HG03521 (cell line): ENCODE measurements at regions not wholly inside any gene's neighbourhood (a gene's known extent, or its start where the extent isn't known, plus 50 kb on each side); places are given as distances from the start of the nearest gene placed in this dataset.
"Not testable (repeated sequence)": the region's sequence is repeated elsewhere in the genome, so short reads cannot be mapped to it uniquely, and the experiment has no call there.

Source experiments
- ATAC-seq: cut with Tn5 transposase; IDR thresholded peaks from one replicate; pipeline ENCODE4 v1.9.1; 2021; ENCODE audit warnings: mild to moderate bottlenecking, moderate library complexity; ENCODE audit not compliant: unreplicated experiment

DNA sequence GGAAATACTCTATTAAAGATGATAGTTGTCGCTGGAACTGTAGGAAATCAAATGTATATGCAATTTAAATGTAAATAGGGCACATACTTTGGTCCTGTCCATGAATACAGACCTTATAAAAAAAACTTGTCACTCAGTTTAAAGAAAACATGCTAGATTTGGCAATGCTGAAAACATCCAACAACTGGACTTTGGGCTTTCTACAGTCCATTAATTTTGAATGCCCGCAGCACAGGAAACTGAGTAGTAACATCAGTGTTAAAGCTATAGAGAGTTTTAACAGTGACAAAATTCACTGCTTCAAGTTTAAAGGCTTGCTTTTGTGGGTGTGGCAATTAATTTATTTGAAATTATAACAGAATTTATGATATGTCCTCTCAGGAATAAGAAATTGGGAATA lies 578.4 kb downstream of the TRIML1 start:
- no peak for ATAC-seq

DNA sequence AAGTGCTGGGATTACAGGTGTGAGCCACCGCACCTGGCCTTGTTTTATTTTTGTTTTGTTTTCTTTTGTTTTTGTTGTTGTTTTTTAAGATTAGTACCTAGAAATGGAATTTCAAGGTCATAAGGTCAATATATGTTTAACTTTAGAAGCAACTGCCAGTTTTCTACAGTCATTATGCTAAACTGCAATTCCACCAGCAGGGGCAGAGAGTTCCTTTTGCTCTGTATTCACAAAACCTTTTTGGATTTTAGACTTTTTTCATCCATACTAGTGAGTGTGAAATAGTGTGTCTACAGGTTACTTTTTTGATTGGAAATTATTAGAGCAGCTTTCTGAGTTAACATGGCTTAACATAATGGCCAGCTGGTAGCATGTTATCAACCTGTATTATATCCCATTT lies 580.6 kb downstream of the TRIML1 start:
- ATAC-seq = no peak

DNA sequence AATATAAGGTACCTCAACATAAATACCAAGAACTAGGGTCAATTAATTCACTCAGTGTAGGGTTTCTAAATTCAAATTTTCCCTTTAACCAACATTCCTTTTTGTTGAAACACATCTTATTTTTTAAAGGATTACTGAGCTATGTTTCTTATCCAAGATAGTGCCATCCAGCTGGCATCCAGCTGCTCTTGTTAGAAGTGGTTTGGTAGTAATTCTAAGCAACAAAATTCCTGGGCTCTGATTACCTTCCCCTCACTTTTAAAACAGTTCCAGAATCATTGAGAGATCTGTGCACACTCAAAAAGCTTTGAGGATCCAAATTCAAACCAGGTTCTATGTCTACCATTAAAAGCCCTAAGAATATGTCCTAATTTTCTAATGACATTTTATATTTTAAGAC lies 583.7 kb downstream of the TRIML1 start:
- no peak for ATAC-seq

DNA sequence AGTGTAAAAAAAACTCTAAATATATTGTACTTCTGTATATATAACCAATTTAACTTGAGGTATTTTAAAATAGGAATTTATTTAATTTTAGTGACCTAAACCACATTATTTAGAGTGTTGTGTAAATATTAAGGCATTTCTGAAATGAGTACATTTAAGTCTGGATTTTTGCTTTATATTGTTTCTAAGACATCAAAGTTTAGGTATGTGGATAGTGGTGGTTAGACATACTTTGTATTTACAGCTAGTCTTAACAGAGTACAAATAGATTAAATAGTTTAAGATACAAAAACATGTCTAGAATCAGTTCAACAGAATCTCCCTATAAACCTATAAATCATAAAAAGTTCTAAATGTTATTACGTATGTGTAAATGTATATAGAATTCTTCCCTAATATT lies 588.5 kb downstream of the TRIML1 start:
- no peak for ATAC-seq

DNA sequence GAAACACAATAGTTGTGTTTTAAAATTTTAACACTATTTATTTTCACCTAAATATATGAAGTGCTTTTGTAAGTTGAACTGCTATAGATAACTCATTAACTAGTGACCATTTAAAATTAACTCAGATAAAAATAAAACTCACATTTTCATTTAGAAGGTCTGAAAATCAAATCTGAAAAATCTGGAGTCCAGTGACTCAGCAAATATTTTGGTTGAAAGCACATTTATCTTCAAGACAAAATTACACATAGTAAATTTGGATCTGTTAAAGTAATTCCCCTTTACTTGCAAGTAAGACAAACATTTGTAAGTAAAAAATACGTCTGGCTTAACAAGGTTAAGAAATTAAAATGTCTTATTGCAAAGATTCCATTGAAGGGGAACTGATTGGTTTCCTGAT lies 589.1 kb downstream of the TRIML1 start:
- ATAC-seq = no peak

DNA sequence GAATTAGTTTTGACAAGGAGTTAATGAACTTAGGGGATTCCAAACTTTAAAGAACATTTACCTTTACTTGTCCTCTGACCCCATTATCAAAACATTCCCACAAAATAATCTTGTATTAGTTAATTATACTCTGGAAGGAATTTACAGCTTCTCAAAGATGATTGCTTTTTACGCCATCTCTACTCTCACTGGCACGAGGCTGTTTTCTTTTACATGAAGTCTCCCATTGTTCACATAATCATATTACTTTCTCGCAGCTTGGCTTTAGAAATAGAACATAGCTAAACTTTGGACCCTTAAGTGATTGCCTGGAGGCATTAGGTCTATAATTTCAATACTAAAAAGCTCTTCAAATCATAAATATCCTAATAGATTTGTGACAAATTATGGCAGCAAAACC lies 592.9 kb downstream of the TRIML1 start:
- no peak for ATAC-seq

DNA sequence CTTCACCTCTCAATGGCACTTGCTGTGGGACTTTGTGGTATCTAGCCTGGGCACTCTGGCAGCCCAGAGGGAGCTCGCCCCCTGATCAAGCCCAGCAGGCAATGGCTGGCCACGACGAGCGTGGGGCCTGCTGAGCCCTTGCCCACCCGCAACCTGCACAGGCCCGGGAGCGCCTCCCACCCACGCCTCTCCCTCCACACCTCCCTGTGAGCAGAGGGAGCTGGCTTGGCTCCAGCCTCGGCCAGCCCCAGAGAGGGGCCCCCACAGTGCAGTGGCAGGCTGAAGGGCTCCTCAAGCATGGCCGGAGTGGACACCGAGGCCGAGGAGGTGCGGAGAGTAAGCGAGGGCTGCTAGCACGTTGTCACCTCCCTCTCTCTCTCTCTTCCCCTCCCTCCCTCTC lies 595.8 kb downstream of the TRIML1 start:
- ATAC-seq = no peak

DNA sequence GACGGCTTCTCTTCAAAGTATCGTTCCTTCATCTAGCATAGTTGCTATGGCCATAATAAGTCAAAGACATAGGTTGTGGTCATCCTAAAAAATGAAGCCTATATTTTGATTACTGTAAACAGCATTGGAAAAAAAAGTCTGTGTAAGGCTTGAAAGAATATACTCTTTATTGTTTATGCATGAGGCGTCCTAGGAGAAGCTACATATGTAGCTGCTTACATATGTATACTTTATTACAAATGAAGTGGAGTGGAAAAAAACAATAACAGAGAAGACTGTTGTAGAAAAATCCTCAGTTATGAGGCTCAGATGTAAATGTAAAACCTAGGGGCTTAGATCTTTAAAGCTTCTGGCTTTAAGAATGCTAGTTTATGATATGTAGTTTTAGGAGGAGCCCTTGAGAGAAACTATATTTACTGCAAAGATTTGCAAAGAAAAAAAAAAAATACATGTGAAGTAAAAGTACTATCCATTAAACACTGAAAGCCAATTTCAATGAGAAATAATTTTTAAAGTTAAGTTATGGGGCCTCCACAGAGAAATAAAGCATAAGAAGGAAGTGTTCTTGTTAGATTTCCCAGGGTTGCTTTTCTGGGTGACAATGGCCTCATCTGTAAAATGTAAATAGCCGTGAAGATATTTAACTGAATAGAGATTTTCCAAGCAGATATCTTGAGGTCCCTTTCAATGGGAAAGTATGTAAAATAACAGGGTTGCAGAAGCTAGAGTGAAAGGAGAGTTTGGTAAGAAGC lies 598.2 kb downstream of the TRIML1 start:
- no peak for ATAC-seq

DNA sequence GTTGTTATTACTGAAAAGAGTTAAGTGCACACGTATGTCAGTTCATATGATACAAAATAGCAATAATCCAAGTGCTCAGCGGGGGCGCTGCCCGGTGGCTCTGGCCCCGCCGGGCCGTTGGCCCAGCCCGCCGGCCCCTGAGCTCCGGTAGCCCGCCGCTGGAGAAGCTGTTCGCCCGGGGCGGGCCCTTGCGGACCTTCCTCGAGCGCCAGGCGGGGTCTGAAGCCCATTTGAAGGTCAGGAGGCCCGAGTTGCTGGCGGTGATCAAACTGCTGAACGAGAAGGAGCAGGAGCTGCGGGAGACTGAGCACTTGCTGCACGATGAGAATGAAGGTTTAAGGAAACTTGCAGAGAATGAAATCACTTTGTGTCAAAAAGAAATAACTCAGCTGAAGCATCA lies 599.0 kb downstream of the TRIML1 start:
- ATAC-seq = not testable (repeated sequence)

DNA sequence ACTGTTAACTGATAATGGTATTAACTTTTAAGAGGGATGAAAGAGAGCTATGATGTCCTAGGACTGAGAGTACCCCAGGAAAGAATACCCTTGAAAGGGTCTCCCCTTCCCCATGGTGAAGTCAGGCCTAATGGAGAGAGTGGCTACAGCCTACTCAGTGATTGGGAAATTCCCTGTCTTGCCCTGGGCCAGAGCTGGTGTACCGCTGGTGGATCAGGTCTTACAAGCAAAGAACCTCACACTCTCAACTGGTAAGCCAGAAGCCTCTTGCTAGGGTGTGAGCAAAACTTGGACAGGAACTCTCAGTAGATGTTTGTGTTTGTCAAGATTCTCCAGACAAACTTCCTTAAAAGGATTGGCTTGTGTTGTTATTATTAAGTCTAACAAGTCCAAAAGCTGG lies 600.9 kb downstream of the TRIML1 start:
- not testable (repeated sequence) for ATAC-seq

DNA sequence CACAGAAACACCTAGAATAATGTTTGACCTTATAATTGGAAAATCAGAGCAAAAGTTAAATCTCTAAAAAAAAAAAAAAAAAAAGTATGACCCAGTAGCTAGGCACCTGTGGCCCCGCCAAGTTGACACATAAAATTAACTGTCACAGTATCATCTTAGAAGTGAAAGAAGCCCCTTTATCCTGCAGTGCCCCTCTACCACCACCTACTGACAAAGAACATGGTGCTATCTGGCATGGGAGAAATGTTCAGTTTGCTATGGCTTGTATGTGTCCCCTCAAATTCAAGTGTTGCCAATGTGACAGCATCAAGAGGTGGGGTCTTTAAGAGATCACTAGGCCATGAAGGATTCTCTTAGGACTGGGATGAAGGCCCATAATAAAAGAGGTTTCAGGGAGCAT lies 601.5 kb downstream of the TRIML1 start:
- not testable (repeated sequence) for ATAC-seq

DNA sequence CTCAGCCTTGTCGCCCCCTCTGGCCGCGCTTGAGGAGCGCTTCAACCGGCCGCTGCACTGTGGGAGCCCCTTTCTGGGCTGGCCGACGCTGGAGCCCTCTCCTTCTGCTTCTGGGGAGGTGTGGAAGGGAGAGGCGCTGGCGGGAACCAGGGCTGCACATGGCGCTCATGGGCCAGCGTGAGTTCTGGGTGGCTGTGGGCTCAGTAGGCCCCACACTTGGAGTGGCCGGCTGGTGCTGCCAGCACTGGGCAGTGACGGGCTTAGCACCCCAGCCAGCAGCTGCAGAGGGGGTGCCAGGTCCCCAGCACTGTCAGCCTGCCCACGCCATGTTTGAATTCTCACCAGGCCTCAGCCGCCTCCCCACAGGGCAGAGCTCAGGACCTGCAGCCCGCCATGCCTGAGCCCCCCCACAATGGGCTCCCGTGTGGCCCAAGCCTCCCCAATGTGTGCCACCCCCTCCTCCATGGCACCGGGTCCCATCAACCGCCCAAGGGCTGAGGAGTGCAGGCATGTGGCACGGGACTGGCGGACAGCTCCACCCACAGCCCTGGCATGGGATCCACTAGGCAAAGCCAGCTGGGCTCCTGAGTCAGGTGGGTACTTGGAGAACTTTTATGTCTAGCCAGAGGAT lies 615.2 kb downstream of the TRIML1 start:
- ATAC-seq = no peak

DNA sequence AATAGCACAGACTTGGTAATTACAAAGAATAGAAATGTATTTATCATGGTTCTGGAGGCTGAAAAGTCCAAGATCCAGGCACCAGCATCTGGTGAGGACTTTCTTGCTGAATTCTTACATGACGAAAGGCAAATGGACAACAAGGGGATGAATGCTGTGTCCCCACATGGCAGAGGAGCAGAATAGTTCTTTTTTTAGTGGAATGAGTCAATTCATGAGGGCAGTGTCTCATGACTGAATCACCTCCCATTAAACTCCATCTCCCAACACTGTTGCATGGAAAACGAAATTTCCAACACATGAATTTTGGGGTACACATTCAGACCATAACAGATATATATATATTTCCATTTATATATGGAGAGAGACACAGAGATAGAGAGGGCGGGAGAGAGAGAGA lies 628.3 kb downstream of the TRIML1 start:
- ATAC-seq = no peak

DNA sequence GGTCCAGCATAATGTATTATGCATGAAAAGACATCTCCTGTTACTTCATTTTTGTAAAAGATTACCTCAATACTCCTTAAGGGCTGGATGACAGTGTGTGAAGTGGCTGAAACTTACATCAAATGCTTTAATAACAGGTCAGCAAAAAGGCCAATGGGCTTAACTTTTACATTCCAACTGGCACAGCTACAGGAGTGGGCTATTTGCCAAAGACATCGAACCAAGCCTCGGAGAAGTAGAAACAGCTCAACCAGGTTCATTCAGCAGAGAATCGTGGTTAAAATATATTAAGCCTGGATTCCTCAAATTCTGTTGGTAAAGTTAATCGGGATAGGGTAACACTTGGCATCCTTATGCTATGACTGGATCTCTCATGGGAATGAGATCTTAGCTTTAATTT lies 639.7 kb downstream of the TRIML1 start:
- no peak for ATAC-seq

DNA sequence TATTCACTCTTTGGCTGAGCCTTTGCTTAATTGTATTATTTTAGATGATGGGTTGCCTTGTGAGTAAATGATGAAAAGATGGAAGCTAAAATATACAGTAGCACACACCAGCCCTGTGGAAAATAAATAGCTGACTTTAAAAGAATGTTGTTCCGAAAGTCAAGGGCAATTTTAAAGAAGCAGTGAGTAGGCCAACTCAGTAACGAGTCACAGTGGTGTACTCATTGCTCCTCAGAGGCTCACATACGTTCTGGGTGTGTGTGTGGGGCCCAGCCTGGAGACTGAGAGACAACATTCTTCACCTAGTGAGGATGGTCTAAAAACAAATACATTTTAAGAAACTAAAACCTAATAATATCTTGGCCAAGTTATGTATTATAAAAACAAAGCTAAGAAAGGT lies 640.3 kb downstream of the TRIML1 start:
- no peak for ATAC-seq

DNA sequence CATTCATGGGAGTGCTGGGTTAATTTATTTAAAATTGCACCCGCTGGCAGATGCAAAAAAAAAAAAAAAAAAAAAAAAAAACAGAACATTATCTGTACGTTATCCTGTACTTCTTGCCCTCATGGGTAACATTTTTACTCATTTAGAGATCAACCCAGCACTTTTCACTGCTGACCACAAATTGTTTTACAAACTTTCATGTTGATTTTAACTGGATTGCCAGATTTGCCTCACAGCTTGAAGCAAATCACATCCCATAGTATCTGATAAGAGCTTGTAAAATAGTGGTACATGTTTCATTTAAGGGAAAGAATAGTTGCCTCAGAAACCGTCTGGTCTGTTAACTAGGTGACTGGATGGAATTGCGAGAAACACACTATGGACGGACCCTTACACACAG lies 640.8 kb downstream of the TRIML1 start:
- ATAC-seq = no peak

DNA sequence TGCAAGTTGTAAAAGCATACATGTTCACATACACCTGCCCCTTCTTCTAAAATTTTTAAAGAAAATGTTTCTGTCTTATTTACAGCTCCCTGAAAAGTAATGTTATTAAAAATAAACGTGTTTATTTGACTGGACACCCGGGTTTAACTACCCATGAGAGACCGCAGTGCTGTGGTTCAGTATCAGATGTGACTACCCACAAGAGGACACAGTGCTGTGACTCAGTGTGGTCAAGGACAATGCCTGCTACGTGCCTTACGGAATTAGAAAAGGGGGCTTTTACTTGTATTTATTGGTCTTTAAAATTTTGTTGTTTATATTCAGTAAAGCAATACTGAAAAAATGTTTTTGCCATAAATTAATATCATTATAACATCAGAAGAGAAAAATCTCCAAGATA lies 641.4 kb downstream of the TRIML1 start:
- ATAC-seq = no peak

DNA sequence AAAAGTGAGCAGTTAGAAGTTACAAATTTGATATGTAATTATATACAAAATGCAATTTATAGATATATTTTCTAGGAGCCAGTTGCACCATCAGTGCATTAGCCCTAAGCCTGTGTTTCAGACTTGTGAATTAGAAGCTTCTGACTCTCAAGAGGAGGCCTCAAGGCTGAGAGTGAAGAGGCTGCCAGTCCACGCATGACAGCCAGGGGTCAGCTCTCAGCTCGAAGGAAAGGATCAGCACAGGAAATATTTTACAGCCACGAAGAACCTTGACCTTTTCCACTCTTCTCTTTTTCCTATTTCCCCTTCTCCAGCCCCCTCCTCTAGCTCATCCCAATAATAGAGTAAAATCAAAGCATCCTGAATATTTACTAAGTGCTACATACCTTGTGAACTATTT lies 642.4 kb downstream of the TRIML1 start:
- no peak for ATAC-seq

DNA sequence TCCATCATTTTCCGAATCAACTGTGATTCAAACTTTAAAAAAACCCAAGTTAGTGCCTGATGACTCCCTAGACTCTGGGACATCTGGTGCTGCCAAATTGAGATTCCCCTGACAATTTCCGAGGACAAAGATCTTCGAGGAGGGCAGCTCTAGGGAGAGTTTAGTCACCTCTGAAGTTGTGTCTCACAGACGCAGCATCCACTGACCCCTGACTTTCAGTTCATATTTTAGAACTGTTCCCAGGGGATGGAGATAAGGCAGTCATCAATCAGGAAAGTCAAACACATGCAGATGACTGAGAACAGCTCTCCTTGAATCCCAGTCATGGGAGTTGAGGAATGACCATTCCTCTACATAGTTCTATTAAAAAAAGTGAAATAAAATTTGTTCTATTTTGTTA lies 643.9 kb downstream of the TRIML1 start:
- ATAC-seq = no peak

DNA sequence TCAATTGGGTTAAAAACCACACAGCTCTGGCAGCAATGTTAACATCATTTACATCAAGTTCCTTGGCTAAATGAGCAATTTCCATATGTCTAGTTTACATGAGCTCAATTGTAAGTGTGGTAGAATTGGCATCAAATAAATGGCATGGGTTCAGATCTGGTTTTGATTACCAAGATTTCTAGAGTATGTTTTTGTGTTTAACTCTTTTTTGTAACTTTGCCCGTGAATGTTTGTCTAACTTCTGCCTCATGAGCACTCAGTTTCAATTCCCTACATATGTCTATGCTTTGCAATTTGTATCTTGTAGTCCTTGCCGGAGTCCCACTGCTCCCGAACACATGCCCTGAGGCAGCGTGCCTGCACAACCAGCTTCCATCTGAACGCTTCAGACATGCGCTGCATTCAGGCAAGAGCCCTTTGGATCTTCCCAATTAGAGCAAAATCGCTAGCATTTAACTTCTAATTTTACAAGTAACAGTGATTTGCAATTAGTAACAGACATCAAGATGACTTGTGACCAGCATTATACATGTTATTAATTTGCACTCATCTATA lies 644.4 kb downstream of the TRIML1 start:
- no peak for ATAC-seq

DNA sequence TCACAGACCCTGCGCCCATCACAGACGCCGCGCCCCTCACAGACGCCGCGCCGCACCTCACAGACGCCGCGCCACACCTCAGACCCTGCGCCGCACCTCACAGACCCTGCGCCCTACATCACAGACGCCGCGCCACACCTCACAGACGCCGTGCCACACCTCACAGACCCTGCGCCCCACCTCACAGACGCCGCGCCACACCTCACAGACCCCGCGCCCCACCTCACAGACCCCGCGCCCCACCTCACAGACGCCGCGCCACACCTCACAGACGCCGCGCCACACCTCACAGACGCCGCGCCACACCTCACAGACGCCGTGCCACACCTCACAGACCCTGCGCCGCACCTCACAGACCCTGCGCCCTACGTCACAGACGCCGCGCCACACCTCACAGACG lies 657.4 kb downstream of the TRIML1 start:
- not testable (repeated sequence) for ATAC-seq

DNA sequence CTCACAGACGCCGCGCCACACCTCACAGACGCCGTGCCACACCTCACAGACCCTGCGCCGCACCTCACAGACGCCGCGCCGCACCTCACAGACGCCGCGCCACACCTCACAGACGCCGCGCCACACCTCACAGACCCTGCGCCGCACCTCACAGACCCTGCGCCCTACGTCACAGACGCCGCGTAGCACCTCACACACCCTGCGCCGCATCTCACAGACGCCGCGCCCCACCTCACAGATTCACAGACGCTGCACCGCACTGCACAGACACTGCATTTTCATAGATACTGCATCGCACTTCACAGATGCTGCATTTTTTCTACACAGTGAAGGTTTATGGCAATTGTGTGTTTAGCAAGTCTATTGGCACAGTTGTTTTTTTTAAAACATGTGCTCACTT lies 657.8 kb downstream of the TRIML1 start:
- not testable (repeated sequence) for ATAC-seq

DNA sequence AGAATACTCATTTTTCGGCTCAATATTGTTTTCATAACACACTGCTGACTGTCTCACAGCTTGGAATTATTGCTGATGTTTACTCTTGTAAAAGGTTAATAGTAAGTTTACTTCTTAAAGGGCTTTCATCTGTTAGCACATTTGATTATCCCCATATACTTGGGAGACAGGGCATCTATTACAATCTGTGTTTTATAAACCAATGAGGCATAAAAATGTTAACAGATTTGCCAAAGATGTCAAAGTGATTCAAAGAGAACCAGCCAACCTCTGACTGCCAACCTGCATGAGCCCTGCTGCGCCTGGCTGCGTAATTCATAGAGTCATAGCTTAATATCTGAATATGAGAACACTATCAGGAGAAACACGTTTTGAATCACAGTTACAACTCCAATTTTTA lies 665.6 kb downstream of the TRIML1 start:
- ATAC-seq = no peak
